Activated CD8-positive, alpha-beta T cell treated with anti-CD3 and anti-CD28 coated beads for 36 hours (primary cell): ENCODE measurements at regions not wholly inside any gene's neighbourhood (a gene's known extent, or its start where the extent isn't known, plus 50 kb on each side); places are given as distances from the start of the nearest gene placed in this dataset.

Experiments used
- ATAC-seq: fragments of 200-7000 bp; cut with Tn5 transposase; one replicate; pipeline ENCODE4 v1.10.0; 2021; ENCODE audit warnings: mild to moderate bottlenecking, moderate library complexity
- CTCF ChIA-PET: fragments of 350-600 bp; sonication (Branson Sonifier 250); formaldehyde crosslinking; loops from one replicate; lab custom pipeline; 2021; ENCODE audit warnings: antibody characterized with exemption; lab: Charles Lee
- POLR2A ChIA-PET: fragments of 350-600 bp; sonication (Branson Sonifier 250); formaldehyde crosslinking; loops from one replicate; lab custom pipeline; 2021; ENCODE audit warnings: antibody characterized with exemption; lab: Charles Lee
- DNase-seq: peaks from one replicate; pipeline ENCODE4 v3.0.0-alpha.2; 2020
- H3K27ac Mint-ChIP-seq: one replicate; pipeline ENCODE4 v1.8.0; 2021; ENCODE audit warnings: mild to moderate bottlenecking, mixed read lengths
- H3K27me3 Mint-ChIP-seq: one replicate; pipeline ENCODE4 v1.8.0; 2021; ENCODE audit warnings: mixed read lengths
- H3K36me3 Mint-ChIP-seq: one replicate; pipeline ENCODE4 v1.8.0; 2021; ENCODE audit warnings: low read depth, mixed read lengths
- H3K4me1 Mint-ChIP-seq: one replicate; pipeline ENCODE4 v1.8.0; 2021; ENCODE audit warnings: low read depth, mixed read lengths
- H3K4me3 Mint-ChIP-seq: one replicate; pipeline ENCODE4 v1.8.0; 2021; ENCODE audit warnings: mild to moderate bottlenecking, moderate library complexity, mixed read lengths
- H3K9me3 Mint-ChIP-seq: one replicate; pipeline ENCODE4 v1.8.0; 2021; ENCODE audit warnings: mixed read lengths
- CTCF ChIP-seq: fragments of 200-600 bp; IDR thresholded peaks from one replicate; pipeline ENCODE4 v1.8.0; 2022; ENCODE audit warnings: antibody characterized with exemption, mild to moderate bottlenecking
- intact Hi-C: fragments of 100-400 bp; cut with micrococcal nuclease; formaldehyde crosslinking; loops from one replicate; pipeline ENCODE4 v1.10.0; 2022

GRCh38 chr18:46252759-46253158 lies 148.6 kb downstream of the HAUS1 start:
- no peak overlapping the region for H3K4me3 Mint-ChIP-seq
- ATAC-seq (no peak), DNase-seq (no peak)
- peaks cover 66% of the 10 kb centered on the region for H3K36me3 Mint-ChIP-seq
- H3K9me3 Mint-ChIP-seq, result no peaks in the 10 kb centered on the region
- intact Hi-C loops, result loop anchor here (5.0 kb wide), 3 partner anchors 40 to 95 kb away; a partner anchor contains a TSS
- ChIA-PET POLR2A (interaction anchor here (0.7 to 3.4 kb wide), 3 partner anchors 33 to 78 kb away, joined by 3 to 21 read pairs (median 4); a partner anchor contains a TSS), CTCF (interaction anchor here (4.7 kb wide), 1 partner anchor 79 kb away, joined by 38 read pairs; a partner anchor contains a TSS)
- TF ChIP-seq CTCF, result no peak
- no peaks in the 10 kb centered on the region for H3K27me3 Mint-ChIP-seq
- peaks cover 68% of the 10 kb centered on the region for H3K4me1 Mint-ChIP-seq
- H3K27ac Mint-ChIP-seq, result peak overlapping the region; percentile 79

- no peak for DNase-seq
- peaks cover 60% of the 10 kb centered on the region for H3K4me1 Mint-ChIP-seq
- H3K27me3 Mint-ChIP-seq, result no peaks in the 10 kb centered on the region
- ATAC-seq, result no peak
- CTCF ChIA-PET, result interaction anchor here (4.7 kb wide), 1 partner anchor 80 kb away, joined by 38 read pairs; a partner anchor contains a TSS
- intact Hi-C loops, result loop anchor here (5.0 kb wide), 3 partner anchors 41 to 96 kb away; a partner anchor contains a TSS
- peaks cover 59% of the 10 kb centered on the region for H3K36me3 Mint-ChIP-seq
- no peak overlapping the region for H3K4me3 Mint-ChIP-seq
- no peak for TF ChIP-seq CTCF
- H3K27ac Mint-ChIP-seq, result peak overlapping the region; percentile 79
- H3K9me3 Mint-ChIP-seq, result no peaks in the 10 kb centered on the region
- POLR2A ChIA-PET, result interaction anchor here (0.7 kb wide), 1 partner anchor 48 kb away, joined by 4 read pairs; no protein-coding TSS in a partner anchor
These were observed 149.3 kb downstream of the HAUS1 start for GRCh38 chr18:46253498-46253897.

- Mint-ChIP-seq H3K27me3 (no peaks in the 10 kb centered on the region), H3K4me1 (peaks cover 53% of the 10 kb centered on the region), H3K4me3 (no peak overlapping the region), H3K36me3 (peaks cover 57% of the 10 kb centered on the region), H3K9me3 (no peaks in the 10 kb centered on the region), H3K27ac (peak overlapping the region; percentile 49)
- intact Hi-C loops, result no loop called here
- no peak for ATAC-seq
- DNase-seq, result no peak
- POLR2A ChIA-PET, result no interaction called here
- no peak for TF ChIP-seq CTCF
- CTCF ChIA-PET, result interaction anchor here (1.4 to 3.3 kb wide), 2 partner anchors 9 to 83 kb away, joined by 3 to 9 read pairs; a partner anchor contains a TSS
These were observed 151.9 kb downstream of the HAUS1 start for GRCh38 chr18:46256078-46256477.

GRCh38 chr18:46257366-46257765 lies 153.2 kb downstream of the HAUS1 start:
- no peaks in the 10 kb centered on the region for H3K27me3 Mint-ChIP-seq
- H3K27ac Mint-ChIP-seq, result no peak overlapping the region
- H3K4me3 Mint-ChIP-seq, result no peak overlapping the region
- peaks cover 55% of the 10 kb centered on the region for H3K36me3 Mint-ChIP-seq
- intact Hi-C loops, result no loop called here
- H3K4me1 Mint-ChIP-seq, result peaks cover 59% of the 10 kb centered on the region
- ATAC-seq (no peak), DNase-seq (no peak)
- no peak for TF ChIP-seq CTCF
- no peaks in the 10 kb centered on the region for H3K9me3 Mint-ChIP-seq
- ChIA-PET POLR2A (interaction anchor here (0.7 kb wide), 1 partner anchor 211 kb away, joined by 3 read pairs; no protein-coding TSS in a partner anchor), CTCF (interaction anchor here (1.1 to 3.3 kb wide), 4 partner anchors 8 to 84 kb away, joined by 3 to 9 read pairs (median 3); a partner anchor contains a TSS)
